Right forelimb (tissue), 1 donor: ENCODE measurements at regions not wholly inside any gene's neighbourhood (a gene's known extent, or its start where the extent isn't known, plus 50 kb on each side); places are given as distances from the start of the nearest gene placed in this dataset.
"Not testable (repeated sequence)": the region's sequence is repeated elsewhere in the genome, so short reads cannot be mapped to it uniquely, and the experiment has no call there.

Experiments
- DNase-seq: peaks from one replicate; pipeline ENCODE4 v3.0.0-alpha.2; 2018

GRCh38 chr1:189983166-189983890, 494.3 kb downstream of the BRINP3 start:
- no peak for DNase-seq

GRCh38 chr1:189986516-189986915, 491.1 kb downstream of the BRINP3 start:
- DNase-seq, result no peak

DNA sequence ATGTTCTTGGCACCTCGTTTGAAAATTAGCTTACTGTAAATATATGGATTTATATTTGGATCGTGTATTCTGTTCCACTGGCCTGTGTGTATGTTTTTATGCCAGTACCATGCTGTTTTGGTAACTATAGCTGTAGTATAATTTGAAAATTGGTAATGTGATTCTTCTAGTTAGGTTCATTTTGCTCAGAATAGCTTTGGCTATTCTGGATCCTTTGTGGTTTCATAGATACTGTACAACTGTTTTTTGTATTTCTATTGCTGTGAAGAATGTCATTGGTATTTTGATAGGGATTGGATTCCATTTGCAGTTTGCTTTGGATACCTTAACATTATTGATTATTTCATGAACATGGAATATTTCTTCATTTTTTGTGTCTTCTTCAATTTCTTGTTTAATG, 490.2 kb downstream of the BRINP3 start:
- no peak for DNase-seq

DNA sequence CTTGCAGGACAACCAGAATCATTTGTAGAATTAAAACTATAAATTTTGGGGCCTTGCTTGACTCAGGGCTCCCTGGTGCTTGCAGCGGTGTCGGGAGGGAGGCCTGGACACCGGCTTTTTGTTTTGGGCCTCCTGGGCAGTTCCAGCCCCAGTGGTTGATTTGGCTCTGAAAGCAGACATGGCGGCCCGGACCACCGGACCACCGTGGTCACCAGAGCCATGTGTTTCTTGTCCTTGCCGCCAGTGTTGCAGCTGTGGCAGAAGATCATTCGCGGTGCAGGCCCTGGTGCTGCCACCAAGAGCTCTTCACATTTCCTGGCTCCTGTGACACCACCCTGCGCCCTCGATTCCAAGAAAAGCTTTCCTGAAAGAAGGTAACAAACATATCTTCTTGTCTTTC, 484.8 kb downstream of the BRINP3 start:
- DNase-seq, result no peak

DNA sequence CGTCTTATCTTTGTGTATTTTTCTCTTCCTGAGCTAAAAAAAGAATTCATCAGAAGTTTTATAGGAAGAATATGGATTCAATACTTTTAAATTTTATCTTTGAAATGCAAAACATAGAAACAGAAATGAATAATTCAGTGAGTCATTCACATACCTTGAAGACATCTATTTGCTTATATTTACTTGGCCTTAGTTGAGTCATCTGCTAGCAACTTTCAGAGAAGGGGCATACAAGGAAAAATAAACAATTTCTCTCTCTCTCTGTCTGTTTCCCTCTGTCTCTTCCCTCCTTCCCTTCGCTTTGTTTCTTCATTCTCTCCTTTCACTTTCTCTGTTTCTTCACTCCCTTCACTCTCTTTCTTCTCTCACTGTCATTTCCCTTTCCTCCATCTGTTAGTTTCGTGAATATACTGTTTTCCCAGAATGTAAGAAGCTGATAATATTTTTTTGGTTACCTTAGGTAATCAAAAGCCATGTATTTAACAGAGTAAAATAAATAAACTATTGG, 477.2 kb downstream of the BRINP3 start:
- no peak for DNase-seq

GRCh38 chr1:190001187-190001586, 476.5 kb downstream of the BRINP3 start:
- no peak for DNase-seq

DNA sequence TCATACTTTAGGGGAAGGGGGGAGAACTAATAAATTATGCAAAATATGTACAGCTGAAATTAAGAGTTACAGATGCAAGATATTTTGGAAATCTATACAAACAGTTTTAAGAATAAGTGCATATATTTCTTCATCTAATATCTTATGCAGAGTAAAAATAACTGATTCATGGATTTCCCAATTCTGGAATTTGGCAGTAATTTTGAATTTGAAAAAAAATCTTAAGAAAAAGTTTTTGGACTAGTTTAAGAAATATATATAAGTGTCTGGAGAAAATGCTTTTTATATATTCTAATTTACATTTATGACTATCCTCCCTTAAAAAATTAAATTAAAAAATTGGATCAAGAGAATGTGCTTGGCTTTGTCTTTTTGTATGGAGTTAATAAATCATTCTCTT, 474.3 kb downstream of the BRINP3 start:
- DNase-seq, result no peak

GRCh38 chr1:190011585-190011984, 466.1 kb downstream of the BRINP3 start:
- no peak for DNase-seq

DNA sequence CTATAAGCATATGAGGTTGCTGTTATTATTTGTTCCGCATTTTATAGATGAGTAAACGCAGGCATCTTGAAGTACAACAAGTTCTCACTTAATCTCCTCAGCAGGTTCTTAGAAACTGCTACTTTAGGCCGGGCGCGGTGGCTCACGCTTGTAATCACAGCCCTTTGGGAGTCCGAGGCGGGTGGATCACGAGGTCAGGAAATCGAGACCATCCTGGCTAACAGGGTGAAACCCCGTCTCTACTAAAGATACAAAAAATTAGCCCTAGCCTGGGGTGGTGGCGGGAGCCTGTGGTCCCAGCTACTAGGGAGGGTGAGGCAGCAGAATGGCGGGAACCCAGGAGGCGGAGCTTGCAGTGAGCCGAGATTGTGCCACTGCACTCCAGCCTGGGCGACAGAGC, 458.5 kb downstream of the BRINP3 start:
- not testable (repeated sequence) for DNase-seq

- no peak for DNase-seq
Observed at GRCh38 chr1:190019717-190020116, 457.9 kb downstream of the BRINP3 start.

DNA sequence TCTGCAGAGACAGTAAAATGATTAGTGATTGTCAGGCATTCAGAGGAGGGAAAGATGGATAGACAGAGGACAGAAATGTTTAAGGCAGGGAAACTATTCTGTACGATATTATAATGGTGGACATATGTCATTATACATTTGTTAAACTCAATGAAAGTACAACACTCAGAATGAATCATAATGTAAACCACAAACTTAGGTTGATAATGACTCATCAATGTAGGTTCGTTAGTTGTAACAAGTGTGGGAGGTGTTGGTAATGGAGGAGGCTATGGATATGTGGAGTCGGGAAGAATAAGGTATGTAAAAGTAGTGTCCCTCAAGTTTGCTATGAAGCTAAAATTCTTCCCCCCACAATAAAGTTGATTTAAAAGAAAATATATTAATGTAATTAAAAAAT, 455.0 kb downstream of the BRINP3 start:
- DNase-seq, result no peak

DNA sequence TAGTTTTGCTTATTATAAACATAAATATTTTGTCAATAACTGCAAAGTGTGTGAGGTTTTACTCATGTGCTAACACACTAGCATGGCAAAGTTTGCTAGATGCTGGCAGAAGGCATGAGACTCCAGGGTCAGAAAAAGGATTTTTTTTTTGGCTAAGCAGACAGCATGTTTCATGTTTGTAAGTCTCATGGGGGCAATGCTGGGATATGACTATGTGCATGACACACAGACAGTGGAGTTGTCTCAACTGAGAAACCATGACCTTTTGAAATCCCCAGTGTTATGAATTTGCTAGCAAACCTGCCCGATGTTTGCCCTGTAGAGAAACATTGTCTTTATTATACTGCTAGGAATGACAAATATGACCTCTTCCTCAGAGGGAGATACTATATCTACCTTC, 448.2 kb downstream of the BRINP3 start:
- DNase-seq, result no peak

DNA sequence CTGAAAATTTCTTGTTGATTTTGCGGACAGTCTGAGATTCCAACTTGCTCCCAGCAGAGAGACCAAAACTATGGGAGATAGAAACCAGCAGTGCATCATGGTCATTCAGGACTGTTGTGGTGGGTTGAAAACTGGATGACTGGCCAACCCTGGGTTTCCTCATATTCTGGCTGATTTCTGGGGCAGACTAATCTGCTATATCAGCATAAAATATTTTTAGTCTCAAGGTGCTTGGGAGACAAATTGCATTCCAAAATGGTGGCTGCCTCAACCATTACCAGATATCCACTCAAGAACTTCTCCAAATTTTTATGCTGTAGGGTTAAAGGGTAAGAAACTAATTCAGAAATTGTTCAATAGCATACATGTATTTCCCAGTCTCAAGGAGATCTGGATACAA, 434.0 kb downstream of the BRINP3 start:
- DNase-seq, result no peak

DNA sequence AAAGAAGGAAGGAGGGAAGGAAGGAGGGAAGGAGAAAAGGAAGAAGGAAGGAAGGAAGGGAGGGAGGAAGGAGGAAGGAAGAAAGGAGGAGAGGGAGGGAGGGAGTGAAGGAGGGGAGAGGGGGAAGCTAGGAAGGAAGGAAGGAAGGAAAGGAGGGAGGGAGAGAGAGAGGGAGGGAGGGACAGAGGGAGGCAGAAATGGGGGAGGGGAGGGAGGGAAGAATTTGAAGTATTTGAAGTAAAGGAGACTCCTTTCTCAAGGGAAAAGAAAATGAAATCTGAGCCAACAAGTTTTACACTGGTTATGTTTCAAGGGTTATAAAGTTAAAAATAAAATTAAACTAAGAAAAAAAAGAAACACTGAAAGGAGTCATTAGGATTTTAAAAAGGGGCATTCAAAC, 431.4 kb downstream of the BRINP3 start:
- no peak for DNase-seq
